DND-41 (cell line): ENCODE measurements at regions not wholly inside any gene's neighbourhood (a gene's known extent, or its start where the extent isn't known, plus 50 kb on each side); places are given as distances from the start of the nearest gene placed in this dataset.

Experiments
- EZH2 ChIP-seq: IDR thresholded peaks from 3 replicates; pipeline ENCODE4 v1.6.1; 2012; ENCODE audit warnings: borderline replicate concordance, low read depth, mild to moderate bottlenecking, moderate library complexity, low read length, inconsistent platforms; ENCODE audit not compliant: severe bottlenecking
- TF ChIP-seq, protein P1 (sequence below): IDR thresholded peaks from 2 replicates; pipeline ENCODE4 v1.5.1; 2012; ENCODE audit warnings: borderline replicate concordance, low read length, moderate library complexity, mild to moderate bottlenecking; ENCODE audit not compliant: poor library complexity, severe bottlenecking; ENCODE audit errors: extremely low read depth

DNA sequence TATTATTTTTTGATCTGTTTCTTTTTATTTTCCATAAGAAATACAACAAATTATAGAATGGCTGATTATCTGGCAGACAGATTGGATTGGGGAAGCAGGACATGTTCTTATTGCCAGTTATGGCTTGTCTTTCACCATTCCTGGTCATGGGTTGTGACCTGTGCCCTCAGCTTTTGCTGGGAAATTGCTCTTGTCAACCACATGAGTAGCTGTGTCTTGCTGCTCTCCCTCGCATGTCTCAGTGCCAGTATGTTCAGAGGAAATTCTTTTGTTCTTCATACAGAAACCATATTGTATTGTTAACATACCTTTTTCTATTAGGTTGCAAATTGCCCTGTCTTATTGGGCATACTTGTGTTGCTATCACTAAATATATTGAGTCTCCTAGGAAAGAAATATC is 344.1 kb downstream of the OSTF1 start:
- TF ChIP-seq, protein P1, sequence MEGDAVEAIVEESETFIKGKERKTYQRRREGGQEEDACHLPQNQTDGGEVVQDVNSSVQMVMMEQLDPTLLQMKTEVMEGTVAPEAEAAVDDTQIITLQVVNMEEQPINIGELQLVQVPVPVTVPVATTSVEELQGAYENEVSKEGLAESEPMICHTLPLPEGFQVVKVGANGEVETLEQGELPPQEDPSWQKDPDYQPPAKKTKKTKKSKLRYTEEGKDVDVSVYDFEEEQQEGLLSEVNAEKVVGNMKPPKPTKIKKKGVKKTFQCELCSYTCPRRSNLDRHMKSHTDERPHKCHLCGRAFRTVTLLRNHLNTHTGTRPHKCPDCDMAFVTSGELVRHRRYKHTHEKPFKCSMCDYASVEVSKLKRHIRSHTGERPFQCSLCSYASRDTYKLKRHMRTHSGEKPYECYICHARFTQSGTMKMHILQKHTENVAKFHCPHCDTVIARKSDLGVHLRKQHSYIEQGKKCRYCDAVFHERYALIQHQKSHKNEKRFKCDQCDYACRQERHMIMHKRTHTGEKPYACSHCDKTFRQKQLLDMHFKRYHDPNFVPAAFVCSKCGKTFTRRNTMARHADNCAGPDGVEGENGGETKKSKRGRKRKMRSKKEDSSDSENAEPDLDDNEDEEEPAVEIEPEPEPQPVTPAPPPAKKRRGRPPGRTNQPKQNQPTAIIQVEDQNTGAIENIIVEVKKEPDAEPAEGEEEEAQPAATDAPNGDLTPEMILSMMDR: no peak
- no peak for TF ChIP-seq EZH2
